ENCODE measurements at regions not wholly inside any gene's neighbourhood (a gene's known extent, or its start where the extent isn't known, plus 50 kb on each side); places are given as distances from the start of the nearest gene placed in this dataset.

GRCh38 chr6:15843226-15843625 is 180.4 kb upstream of the DTNBP1 start:
- Histone ChIP-seq H3K27me3 (ENCODE audit: low read length) (peaks cover 10% of the 10 kb centered on the region; the same call in 1 of the 2 replicates), H3K4me2 (ENCODE audit: low read length) (no peak overlapping the region), H3K9ac (ENCODE audit: low read length) (no peak overlapping the region), H3K9me3 (ENCODE audit: low read length) (no peaks in the 10 kb centered on the region), H2AFZ (ENCODE audit: low read length) (no peak overlapping the region), H3K9me2 (replicated peaks; ENCODE audit: low read length) (no peaks in the 10 kb centered on the region), H3K36me3 (ENCODE audit: low read depth, low read length) (no peaks in the 10 kb centered on the region), H3F3A (ENCODE audit: low read length, unreplicated experiment) (no peaks in the 10 kb centered on the region), H4K20me1 (ENCODE audit: low read length) (no peaks in the 10 kb centered on the region), H3K4me1 (ENCODE audit: insufficient read depth, low read length) (no peaks in the 10 kb centered on the region), H3K4me3 (ENCODE audit: low read length) (no peak overlapping the region), H3K27ac (ENCODE audit: low read length) (no peak overlapping the region), H3K79me2 (ENCODE audit: low read length) (no peaks in the 10 kb centered on the region)
- ChIA-PET POLR2A (ENCODE audit: unreplicated experiment) (no interaction called here), CTCF (no interaction called here)
- intact Hi-C loops (cut with micrococcal nuclease) = no loop called here
- no peak for ATAC-seq
- no TSS peak for BruUV-seq (replicated peaks)
- no peak for DNase-seq
- TF ChIP-seq, protein P1, sequence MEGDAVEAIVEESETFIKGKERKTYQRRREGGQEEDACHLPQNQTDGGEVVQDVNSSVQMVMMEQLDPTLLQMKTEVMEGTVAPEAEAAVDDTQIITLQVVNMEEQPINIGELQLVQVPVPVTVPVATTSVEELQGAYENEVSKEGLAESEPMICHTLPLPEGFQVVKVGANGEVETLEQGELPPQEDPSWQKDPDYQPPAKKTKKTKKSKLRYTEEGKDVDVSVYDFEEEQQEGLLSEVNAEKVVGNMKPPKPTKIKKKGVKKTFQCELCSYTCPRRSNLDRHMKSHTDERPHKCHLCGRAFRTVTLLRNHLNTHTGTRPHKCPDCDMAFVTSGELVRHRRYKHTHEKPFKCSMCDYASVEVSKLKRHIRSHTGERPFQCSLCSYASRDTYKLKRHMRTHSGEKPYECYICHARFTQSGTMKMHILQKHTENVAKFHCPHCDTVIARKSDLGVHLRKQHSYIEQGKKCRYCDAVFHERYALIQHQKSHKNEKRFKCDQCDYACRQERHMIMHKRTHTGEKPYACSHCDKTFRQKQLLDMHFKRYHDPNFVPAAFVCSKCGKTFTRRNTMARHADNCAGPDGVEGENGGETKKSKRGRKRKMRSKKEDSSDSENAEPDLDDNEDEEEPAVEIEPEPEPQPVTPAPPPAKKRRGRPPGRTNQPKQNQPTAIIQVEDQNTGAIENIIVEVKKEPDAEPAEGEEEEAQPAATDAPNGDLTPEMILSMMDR (conservative IDR thresholded peaks at IDR 0.05; ENCODE audit: low read depth, low read length) = no peak
- TF ChIP-seq EZH2phosphoT487 (IDR thresholded peaks at IDR 0.05; ENCODE audit: borderline replicate concordance, low read length) (no peak), EZH2 (IDR thresholded peaks at IDR 0.05; ENCODE audit: low read length, unreplicated experiment) (no peak)

- no peaks in the 10 kb centered on the region for H3K9me2 ChIP-seq (replicated peaks; ENCODE audit: low read length)
- no peaks in the 10 kb centered on the region for H4K20me1 ChIP-seq (ENCODE audit: low read length)
- H3K27me3 ChIP-seq (ENCODE audit: low read length) = peaks cover 10% of the 10 kb centered on the region; the same call in 1 of the 2 replicates
- intact Hi-C loops (cut with micrococcal nuclease) = no loop called here
- H3K4me3 ChIP-seq (ENCODE audit: low read length) = no peak overlapping the region
- no TSS peak for BruUV-seq (replicated peaks)
- H2AFZ ChIP-seq (ENCODE audit: low read length) = no peak overlapping the region
- ChIA-PET POLR2A (ENCODE audit: unreplicated experiment) (no interaction called here), CTCF (no interaction called here)
- no peak overlapping the region for H3K9ac ChIP-seq (ENCODE audit: low read length)
- TF ChIP-seq EZH2phosphoT487 (IDR thresholded peaks at IDR 0.05; ENCODE audit: borderline replicate concordance, low read length) (no peak), EZH2 (IDR thresholded peaks at IDR 0.05; ENCODE audit: low read length, unreplicated experiment) (no peak)
- TF ChIP-seq, protein P1 (conservative IDR thresholded peaks at IDR 0.05; ENCODE audit: low read depth, low read length) = no peak
- H3F3A ChIP-seq (ENCODE audit: low read length, unreplicated experiment) = no peaks in the 10 kb centered on the region
- H3K9me3 ChIP-seq (ENCODE audit: low read length) = no peaks in the 10 kb centered on the region
- DNase-seq (no peak), ATAC-seq (no peak)
- H3K4me2 ChIP-seq (ENCODE audit: low read length) = no peak overlapping the region
- no peaks in the 10 kb centered on the region for H3K79me2 ChIP-seq (ENCODE audit: low read length)
- H3K4me1 ChIP-seq (ENCODE audit: insufficient read depth, low read length) = no peaks in the 10 kb centered on the region
- no peaks in the 10 kb centered on the region for H3K36me3 ChIP-seq (ENCODE audit: low read depth, low read length)
- no peak overlapping the region for H3K27ac ChIP-seq (ENCODE audit: low read length)
Observed at GRCh38 chr6:15842727-15843117, 179.9 kb upstream of the DTNBP1 start.

- ChIA-PET POLR2A (ENCODE audit: unreplicated experiment) (no interaction called here), CTCF (no interaction called here)
- TF ChIP-seq, protein P1 (conservative IDR thresholded peaks at IDR 0.05; ENCODE audit: low read depth, low read length) = no peak
- no peak for TF ChIP-seq EZH2phosphoT487 (IDR thresholded peaks at IDR 0.05; ENCODE audit: borderline replicate concordance, low read length)
- no peak for TF ChIP-seq EZH2 (IDR thresholded peaks at IDR 0.05; ENCODE audit: low read length, unreplicated experiment)
- no TSS peak for BruUV-seq (replicated peaks)
- Histone ChIP-seq H3K4me1 (ENCODE audit: insufficient read depth, low read length) (no peaks in the 10 kb centered on the region), H3K27ac (ENCODE audit: low read length) (no peak overlapping the region), H4K20me1 (ENCODE audit: low read length) (no peaks in the 10 kb centered on the region), H3K27me3 (ENCODE audit: low read length) (peaks cover 11% of the 10 kb centered on the region; the same call in 1 of the 2 replicates), H3K9ac (ENCODE audit: low read length) (no peak overlapping the region), H3K36me3 (ENCODE audit: low read depth, low read length) (no peaks in the 10 kb centered on the region), H3K79me2 (ENCODE audit: low read length) (no peaks in the 10 kb centered on the region), H3K9me2 (replicated peaks; ENCODE audit: low read length) (no peaks in the 10 kb centered on the region), H3K4me2 (ENCODE audit: low read length) (no peak overlapping the region), H2AFZ (ENCODE audit: low read length) (no peak overlapping the region), H3K9me3 (ENCODE audit: low read length) (no peaks in the 10 kb centered on the region), H3F3A (ENCODE audit: low read length, unreplicated experiment) (no peaks in the 10 kb centered on the region), H3K4me3 (ENCODE audit: low read length) (no peak overlapping the region)
- no peak for ATAC-seq
- intact Hi-C loops (cut with micrococcal nuclease) = no loop called here
- no peak for DNase-seq
Observed at GRCh38 chr6:15841937-15842726, 179.3 kb upstream of the DTNBP1 start.
